Heart left ventricle (tissue), 16 donors: ENCODE measurements at regions not wholly inside any gene's neighbourhood (a gene's known extent, or its start where the extent isn't known, plus 50 kb on each side); places are given as distances from the start of the nearest gene placed in this dataset.
A peak's percentile ranks its signal among the peaks of the same experiment; 100 is the strongest.

Experiments
- ATAC-seq, 4 donors: fragments of 200-7000 bp; cut with Tn5 transposase; one replicate each; pipeline ENCODE4 v1.9.1; 2020 to 2022; ENCODE audit warnings: moderate library complexity in 4 of 4, mild to moderate bottlenecking in 3 of 4, moderate number of reproducible peaks in 1 of 4
- DNase-seq, 5 donors: peaks; one replicate each; pipeline ENCODE4 v3.0.0-alpha.2; 2020
- H3K27ac ChIP-seq, 12 donors: fragments of 200-600 bp; sonication (generic) in 4 of 12; one replicate each; pipeline versions ENCODE4 v1.5.0 to v1.8.0; 2016 to 2022; ENCODE audit warnings: mild to moderate bottlenecking in 2 of 12
- H3K27me3 ChIP-seq, 9 donors: fragments of 200-600 bp; sonication (generic) in 2 of 9; one replicate each; pipeline versions ENCODE4 v1.5.1 to v1.8.0; 2016 to 2022; ENCODE audit warnings: mild to moderate bottlenecking in 3 of 9
- H3K36me3 ChIP-seq, 9 donors: fragments of 200-600 bp; sonication (generic) in 2 of 9; one replicate each; pipeline versions ENCODE4 v1.5.0 to v1.8.0; 2018 to 2022; ENCODE audit warnings: mild to moderate bottlenecking in 2 of 9
- H3K4me1 ChIP-seq, 12 donors: fragments of 200-600 bp; sonication (generic) in 4 of 12; one replicate each; pipeline versions ENCODE4 v1.5.0 to v1.8.0; 2016 to 2022; ENCODE audit warnings: mild to moderate bottlenecking in 3 of 12
- H3K4me3 ChIP-seq, 12 donors: fragments of 200-600 bp; sonication (generic) in 4 of 12; one replicate each; pipeline versions ENCODE4 v1.5.0 to v1.8.0; 2017 to 2022; ENCODE audit warnings: mild to moderate bottlenecking in 9 of 12, moderate library complexity in 4 of 12
- H3K9me3 ChIP-seq, 12 donors: fragments of 200-600 bp; sonication (generic) in 4 of 12; one replicate each; pipeline versions ENCODE4 v1.5.0 to v1.8.0; 2016 to 2022; ENCODE audit warnings: mild to moderate bottlenecking in 1 of 12
- CTCF ChIP-seq, 12 donors: fragments of 200-600 bp; sonication (generic) in 4 of 12; IDR thresholded peaks; one replicate each; pipeline versions ENCODE4 v1.5.0 to v1.8.0; 2018 to 2022; ENCODE audit warnings: antibody characterized with exemption in 12 of 12, mild to moderate bottlenecking in 5 of 12
- POLR2A ChIP-seq, 2 donors: fragments of 450-650 bp; IDR thresholded peaks; one replicate each; pipeline ENCODE4 v1.6.1; 2017; ENCODE audit warnings: antibody characterized with exemption in 2 of 2, mild to moderate bottlenecking in 2 of 2, moderate library complexity in 2 of 2
- whole genome bisulfite sequencing, 4 donors: extraction: QIAGEN DNeasy Blood & Tissue Kit in 2 of 4; methylation state at CpG; one replicate each; pipeline versions ENCODE4 v1.1.5 to v1.1.7; 2013 to 2018; 5-methylcytosine and 5-hydroxymethylcytosine counted together
- intact Hi-C, 10 donors: fragments of 100-400 bp; cut with DNase I; formaldehyde crosslinking; loops; one replicate each; pipeline versions ENCODE4 v1.11.1 to v1.14.2; 2022
- donor health status: ischemic (EF 13 %, LVEDD 7.1; RV severe dilation, severe dysfunction).
- donor health status: healthy with polysubstance abuse.
- donor health status: DM: no; HTN: yes; CAD: no.
- donor health status: DM: no; HTN: no; CAD: no.
- donor health status: ischemic (EF 25% LVEDD 6.9; RV normal size, moderate dysfunction).
- donor health status: ischemic (EF 25% LVEDD 5.7; RV mildly dilated, moderate dysfunction).
- donor health status: healthy.
- donor health status: DM: yes; HTN: yes; CAD: no.
- donor health status: ischemic (EF 35%, LVEDD 5.7; RV mildly dilated, moderate dysfunction).
- donor health status: nonischemic (EF 11% LVEDD 7.7; RV severe dilation, severe dysfunction).
- donor health status: DM: yes; HTN: yes; CAD: no.
- donor health status: PGD.
- donor health status: ischemic (EF 29% LVEDD 5.4; RV normal size, mild dysfunction).
- donor health status: nonischemic (EF 23%, LVEDD 6.1; RV moderate dilation, normal function).

GRCh38 chr2:151166410-151166809 lies 95.3 kb downstream of the RBM43 start:
- Histone ChIP-seq H3K36me3 (no peaks in the 10 kb centered on the region), H3K9me3 (no peaks in the 10 kb centered on the region), H3K27ac (no peak overlapping the region), H3K4me1 (no peaks in the 10 kb centered on the region), H3K4me3 (no peak overlapping the region), H3K27me3 (peaks cover 0 to 5% (median 0%) of the 10 kb centered on the region in 9 donors)
- 84 to 87% (median 85%) methylated on average over 5 of the region's 5 CpGs for WGBS, 4 donors
- intact Hi-C loops: no loop called here
- DNase-seq: no peak
- TF ChIP-seq CTCF (IDR thresholded peaks at IDR 0.05) (no peak), POLR2A (IDR thresholded peaks at IDR 0.05) (no peak)
- ATAC-seq: no peak

- intact Hi-C loops: no loop called here
- ATAC-seq: no peak
- Histone ChIP-seq H3K27me3 (peaks cover 0 to 5% (median 0%) of the 10 kb centered on the region in 9 donors), H3K36me3 (no peaks in the 10 kb centered on the region), H3K27ac (no peak overlapping the region), H3K9me3 (no peaks in the 10 kb centered on the region), H3K4me3 (no peak overlapping the region), H3K4me1 (no peaks in the 10 kb centered on the region)
- TF ChIP-seq POLR2A (IDR thresholded peaks at IDR 0.05): no peak
- no peak for TF ChIP-seq CTCF (IDR thresholded peaks at IDR 0.05)
- 81 to 92% (median 88%) methylated on average over 5 of the region's 5 CpGs for whole genome bisulfite sequencing, 4 donors
- DNase-seq: no peak
Measured at GRCh38 chr2:151165105-151165684, 96.5 kb downstream of the RBM43 start.

DNA sequence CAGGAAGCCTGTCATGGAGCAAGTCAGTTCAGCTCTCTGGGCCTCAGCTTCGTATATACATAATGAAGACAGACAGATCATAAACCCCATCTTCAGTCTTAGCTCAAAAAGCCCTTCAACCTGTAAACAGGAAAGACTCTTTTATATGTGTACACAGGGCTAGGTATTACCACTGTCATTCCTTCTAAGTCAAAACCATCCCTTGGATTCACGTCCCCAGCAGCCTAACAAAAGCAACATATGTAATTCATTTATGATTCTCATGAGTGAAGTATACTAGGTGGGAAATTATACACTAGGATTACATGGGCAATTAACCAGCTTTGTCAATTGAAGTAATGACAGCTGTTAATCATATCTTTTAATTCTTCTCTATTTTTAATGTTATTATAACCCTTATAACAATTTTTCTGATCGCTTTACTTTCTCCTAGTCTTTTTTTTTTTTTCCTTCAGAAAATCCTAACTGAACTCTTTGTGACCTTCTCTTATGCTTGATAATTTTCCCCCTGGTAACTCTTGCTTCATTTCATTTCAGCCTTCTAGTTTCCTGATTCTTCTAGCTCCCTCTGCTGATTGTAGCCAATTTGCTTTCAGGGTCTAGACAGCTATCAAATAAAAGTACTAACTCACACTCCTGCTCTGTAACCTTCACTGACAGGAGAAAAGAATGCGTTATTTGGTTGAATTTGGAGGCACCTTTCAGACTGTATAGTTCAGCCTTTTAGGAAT lies 99.7 kb downstream of the RBM43 start:
- Histone ChIP-seq H3K9me3 (no peaks in the 10 kb centered on the region), H3K27me3 (peaks cover 0 to 5% (median 0%) of the 10 kb centered on the region in 9 donors), H3K4me3 (no peak overlapping the region), H3K36me3 (no peaks in the 10 kb centered on the region), H3K27ac (no peak overlapping the region), H3K4me1 (no peaks in the 10 kb centered on the region)
- WGBS, 4 donors: 59 to 68% (median 62%) methylated on average over 4 of the region's 4 CpGs
- ATAC-seq (no peak), DNase-seq (no peak)
- intact Hi-C loops: no loop called here
- TF ChIP-seq POLR2A (IDR thresholded peaks at IDR 0.05): no peak
- TF ChIP-seq CTCF (IDR thresholded peaks at IDR 0.05): peak in 4 of 12 donors; percentile 16 to 27 (median 26)

DNA sequence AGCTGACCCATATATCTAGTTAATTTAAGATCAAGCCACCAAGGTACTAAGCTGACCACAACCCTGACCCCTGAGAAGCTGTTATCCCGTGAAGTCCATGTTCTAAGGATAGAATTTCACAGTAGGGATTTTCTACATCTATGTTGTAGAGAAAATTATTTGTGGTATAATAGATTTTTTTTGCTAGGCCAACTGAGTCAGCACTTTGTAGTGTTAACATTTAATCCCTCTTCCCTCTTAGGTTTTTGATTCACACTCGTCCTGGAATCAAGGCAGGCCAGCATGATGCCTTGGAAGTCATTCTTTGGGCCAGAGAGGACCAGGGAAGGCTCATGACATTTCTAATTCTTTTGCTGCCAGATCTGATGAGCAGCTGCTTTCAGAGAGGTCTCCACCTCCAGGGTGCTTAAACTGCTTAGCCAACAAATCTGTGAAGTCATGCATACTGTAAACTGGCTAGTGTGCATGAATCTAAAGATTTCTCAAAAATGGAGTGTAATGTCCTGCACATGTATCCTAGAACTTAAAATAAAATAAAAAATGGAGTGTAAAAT lies 102.5 kb downstream of the RBM43 start:
- Histone ChIP-seq H3K9me3 (no peaks in the 10 kb centered on the region), H3K27me3 (peaks cover 0 to 5% (median 0%) of the 10 kb centered on the region in 9 donors), H3K4me1 (no peaks in the 10 kb centered on the region), H3K4me3 (no peak overlapping the region), H3K36me3 (no peaks in the 10 kb centered on the region), H3K27ac (no peak overlapping the region)
- intact Hi-C loops: no loop called here
- WGBS, 4 donors: 46 to 54% (median 50%) methylated on average over 2 of the region's 2 CpGs
- no peak for ATAC-seq
- TF ChIP-seq POLR2A (IDR thresholded peaks at IDR 0.05) (no peak), CTCF (IDR thresholded peaks at IDR 0.05) (no peak)
- no peak for DNase-seq
